ENCODE measurements at regions not wholly inside any gene's neighbourhood (a gene's known extent, or its start where the extent isn't known, plus 50 kb on each side); places are given as distances from the start of the nearest gene placed in this dataset.

- TF ChIP-seq CTCF (IDR thresholded peaks at IDR 0.05; ENCODE audit: low read depth, low read length) (no peak), POLR2A (IDR thresholded peaks at IDR 0.05; ENCODE audit: extremely low read depth, insufficient read length) (no peak), MAX (IDR thresholded peaks at IDR 0.05; ENCODE audit: low read depth, low read length) (no peak)
Measured at GRCh38 chr11:135022454-135022853, 610.4 kb upstream of the B3GAT1 start.

All from NB4 (cell line).